Motor neuron (in vitro differentiated cells): ENCODE measurements at regions not wholly inside any gene's neighbourhood (a gene's known extent, or its start where the extent isn't known, plus 50 kb on each side); places are given as distances from the start of the nearest gene placed in this dataset.

Source experiments
- ATAC-seq, 8 experiments: fragments of 200-7000 bp; cut with Tn5 transposase; replicated peaks in 6 of 8; 2 replicates each; pipeline ENCODE4 v1.8.0; 2021; ENCODE audit warnings: mild to moderate bottlenecking in 8 of 8, moderate library complexity in 8 of 8
- H3K27ac ChIP-seq, 2 donors: fragments of 250-450 bp; sonication (Bioruptor Pico); 2 replicates each; pipeline ENCODE4 v1.9.0; 2021; ENCODE audit warnings: antibody characterized with exemption in 2 of 2, mild to moderate bottlenecking in 2 of 2, moderate library complexity in 1 of 2
- H3K4me1 ChIP-seq, 2 donors: fragments of 250-450 bp; sonication (Bioruptor Pico); replicated peaks in 1 of 2; 2 replicates each; pipeline ENCODE4 v1.6.1; 2021; ENCODE audit warnings: antibody characterized with exemption in 2 of 2, mild to moderate bottlenecking in 2 of 2, moderate library complexity in 1 of 2
- H3K4me3 ChIP-seq, 5 donors: fragments of 250-450 bp; sonication (Bioruptor Pico); 2 replicates each; pipeline ENCODE4 v1.9.0; 2021; ENCODE audit warnings: antibody characterized with exemption in 5 of 5, mild to moderate bottlenecking in 5 of 5, moderate library complexity in 4 of 5
- WGBS, 10 experiments: fragments of 450-650 bp; shearing (Covaris generic); methylation state at CpG; one replicate each; pipeline ENCODE4 v1.0.0; 2022; 5-methylcytosine and 5-hydroxymethylcytosine counted together
- in situ Hi-C, 9 experiments: fragments of 400-800 bp; cut with MboI; loops; one replicate each; pipeline ENCODE4 v1.15.0; 2021; ENCODE audit warnings: low sequenced_read_pairs in 9 of 9, low pct_unique_long_range_greater_than_20kb in 2 of 9; ENCODE audit not compliant: unreplicated experiment in 9 of 9

DNA sequence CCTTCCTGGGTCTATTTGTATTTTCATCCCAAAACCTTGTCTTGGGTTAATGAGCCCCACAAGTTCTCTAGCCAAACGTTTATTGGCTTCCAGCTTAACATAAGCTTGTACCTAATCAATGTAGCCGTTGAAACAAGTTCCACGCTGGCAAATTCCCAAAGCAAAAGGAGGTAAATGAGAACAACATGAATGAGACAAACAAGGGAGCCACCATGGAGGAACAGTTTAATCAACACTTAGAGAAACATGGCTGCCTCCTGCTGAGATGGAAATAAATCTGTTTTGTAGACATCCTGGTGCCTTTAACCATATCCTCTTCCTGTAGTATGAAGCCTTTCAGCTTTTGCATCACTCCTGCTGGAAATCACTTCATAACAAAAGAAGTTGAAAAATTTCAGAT, 166.6 kb upstream of the NFIB start:
- Histone ChIP-seq H3K4me1 (peaks cover 10 to 12% of the 10 kb centered on the region in 2 donors), H3K4me3 (no peak overlapping the region), H3K27ac (no peak overlapping the region)
- 0 to 78% (median 59%) methylated on average over 1 to 3 of the region's 3 CpGs; no CpG with 5 or more reads in 3 of the 10 experiments for WGBS, 10 experiments
- in situ Hi-C loops = no loop called here
- no peak for ATAC-seq

DNA sequence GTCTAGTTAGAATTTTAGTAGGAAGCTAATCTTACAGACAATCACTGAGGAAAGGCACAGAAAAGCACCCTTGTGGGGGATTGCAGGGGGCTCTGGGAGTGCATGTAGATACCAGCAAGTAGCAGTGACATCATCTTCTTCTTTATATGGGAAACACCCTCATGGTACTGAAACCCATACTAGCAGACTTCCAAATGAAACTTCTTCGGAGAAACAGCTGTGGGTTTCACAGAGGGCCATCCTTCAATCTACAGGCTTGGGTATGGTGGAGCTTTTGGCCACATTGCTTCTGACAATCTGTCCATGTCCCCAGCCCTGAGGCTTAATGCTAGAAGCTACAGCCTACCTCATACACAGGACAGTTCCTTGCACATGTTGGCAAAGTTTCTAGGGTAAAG, 165.2 kb upstream of the NFIB start:
- Histone ChIP-seq H3K4me3 (no peak overlapping the region), H3K4me1 (peaks cover 10 to 12% of the 10 kb centered on the region in 2 donors), H3K27ac (peak overlapping the region; percentile 16 to 46)
- in situ Hi-C loops = no loop called here
- ATAC-seq = peak in 7 of 8 experiments; percentile 31 to 76 (median 58)
- 0 to 100% (median 71%) methylated on average over 1 of the region's 1 CpG; no CpG with 5 or more reads in 6 of the 10 experiments for WGBS, 10 experiments

- Histone ChIP-seq H3K27ac (peak overlapping the region; percentile 16 to 46), H3K4me1 (peaks cover 10 to 12% of the 10 kb centered on the region in 2 donors), H3K4me3 (no peak overlapping the region)
- in situ Hi-C loops = no loop called here
- 4 to 96% (median 82%) methylated on average over 1 to 3 of the region's 3 CpGs for WGBS, 10 experiments
- peak in 7 of 8 experiments; percentile 46 to 79 (median 55) for ATAC-seq
Observed at GRCh38 chr9:14478175-14479162, 164.5 kb upstream of the NFIB start.

DNA sequence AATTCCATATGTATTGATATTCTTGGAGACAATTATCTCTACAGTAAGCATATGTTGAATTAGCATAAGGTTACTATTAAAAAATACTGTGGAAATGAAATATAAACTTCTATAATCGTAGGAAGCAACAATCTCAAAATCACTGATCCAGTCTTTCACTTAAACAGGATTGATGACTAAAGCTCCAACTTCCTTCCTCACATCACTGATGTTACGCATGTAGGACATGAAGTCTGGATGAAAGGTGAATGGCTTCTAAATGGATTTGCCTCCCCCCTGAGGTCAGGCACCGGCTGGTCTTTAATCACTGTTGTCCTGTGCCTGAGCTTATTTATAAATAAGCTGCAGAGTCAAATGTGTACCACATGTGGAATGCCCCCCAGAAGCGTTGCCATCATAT, 157.1 kb upstream of the NFIB start:
- Histone ChIP-seq H3K4me3 (no peak overlapping the region), H3K27ac (no peak overlapping the region), H3K4me1 (peaks cover 3 to 7% of the 10 kb centered on the region in 2 donors)
- in situ Hi-C loops = loop anchor here in 4 of 9 experiments (25.0 kb wide), 3 partner anchors 166 to 666 kb away; no protein-coding TSS in a partner anchor
- WGBS, 10 experiments = 0 to 100% (median 92%) methylated on average over 1 to 4 of the region's 4 CpGs
- ATAC-seq = no peak

- in situ Hi-C loops = loop anchor here in 4 of 9 experiments (25.0 kb wide), 3 partner anchors 169 to 669 kb away; no protein-coding TSS in a partner anchor
- peaks cover 3 to 7% of the 10 kb centered on the region in 2 donors for H3K4me1 ChIP-seq
- H3K4me3 ChIP-seq = no peak overlapping the region
- ATAC-seq = no peak
- H3K27ac ChIP-seq = no peak overlapping the region
- WGBS, 10 experiments = 20 to 100% (median 78%) methylated on average over 1 to 3 of the region's 3 CpGs
Observed at GRCh38 chr9:14467675-14468374, 153.9 kb upstream of the NFIB start.

GRCh38 chr9:14466828-14467227, 152.9 kb upstream of the NFIB start:
- in situ Hi-C loops = loop anchor here in 4 of 9 experiments (25.0 kb wide), 3 partner anchors 170 to 670 kb away; no protein-coding TSS in a partner anchor
- Histone ChIP-seq H3K4me3 (no peak overlapping the region), H3K27ac (no peak overlapping the region), H3K4me1 (peaks cover 3 to 7% of the 10 kb centered on the region in 2 donors)
- WGBS, 10 experiments = 22 to 100% (median 66%) methylated on average over 1 to 4 of the region's 4 CpGs; no CpG with 5 or more reads in 3 of the 10 experiments
- ATAC-seq = peak in 2 of 8 experiments; percentile 4 to 10

- 37 to 92% (median 60%) methylated on average over 1 to 5 of the region's 7 CpGs; no CpG with 5 or more reads in 5 of the 10 experiments for WGBS, 10 experiments
- Histone ChIP-seq H3K4me1 (peaks cover 3 to 7% of the 10 kb centered on the region in 2 donors), H3K27ac (no peak overlapping the region), H3K4me3 (no peak overlapping the region)
- in situ Hi-C loops = loop anchor here in 4 of 9 experiments (25.0 kb wide), 3 partner anchors 171 to 671 kb away; no protein-coding TSS in a partner anchor
- peak in 3 of 8 experiments; percentile 27 to 49 (median 32) for ATAC-seq
Observed at GRCh38 chr9:14466429-14466818, 152.5 kb upstream of the NFIB start.

- Histone ChIP-seq H3K4me3 (no peak overlapping the region), H3K4me1 (peaks cover 3 to 7% of the 10 kb centered on the region in 2 donors), H3K27ac (no peak overlapping the region)
- no peak for ATAC-seq
- in situ Hi-C loops = loop anchor here in 4 of 9 experiments (25.0 kb wide), 3 partner anchors 174 to 674 kb away; no protein-coding TSS in a partner anchor
- 20 to 100% (median 90%) methylated on average over 1 of the region's 1 CpG; no CpG with 5 or more reads in 1 of the 10 experiments for WGBS, 10 experiments
Observed at GRCh38 chr9:14462950-14463349, 149.0 kb upstream of the NFIB start.

DNA sequence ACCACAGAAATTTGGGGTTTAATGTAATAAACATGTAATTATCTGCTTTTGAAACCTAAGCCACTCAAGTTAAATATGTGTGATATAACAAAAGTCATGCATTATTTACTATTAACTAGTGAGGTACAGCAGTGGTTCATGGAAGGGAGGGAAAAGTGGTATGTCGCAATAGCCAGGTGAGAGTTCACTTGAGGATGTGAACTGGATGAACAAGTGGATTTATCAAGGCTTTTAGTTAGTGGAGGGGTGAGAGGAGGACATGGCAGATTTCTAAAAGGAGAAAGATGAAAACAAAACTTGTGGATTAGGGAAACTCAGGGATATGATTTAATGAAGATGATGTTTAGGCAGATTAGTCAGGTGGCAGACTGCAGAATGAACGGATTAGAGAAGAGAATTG, 141.3 kb upstream of the NFIB start:
- Histone ChIP-seq H3K4me1 (no peaks in the 10 kb centered on the region), H3K4me3 (no peak overlapping the region), H3K27ac (no peak overlapping the region)
- 38 to 100% (median 89%) methylated on average over 1 to 2 of the region's 2 CpGs; no CpG with 5 or more reads in 1 of the 10 experiments for WGBS, 10 experiments
- in situ Hi-C loops = loop anchor here in 4 of 9 experiments (25.0 kb wide), 3 partner anchors 182 to 682 kb away; no protein-coding TSS in a partner anchor
- ATAC-seq = no peak

GRCh38 chr9:14453286-14453685, 139.3 kb upstream of the NFIB start:
- H3K4me3 ChIP-seq = no peak overlapping the region
- ATAC-seq = no peak
- H3K27ac ChIP-seq = no peak overlapping the region
- no peaks in the 10 kb centered on the region for H3K4me1 ChIP-seq
- in situ Hi-C loops = loop anchor here in 4 of 9 experiments (25.0 kb wide), 3 partner anchors 184 to 684 kb away; no protein-coding TSS in a partner anchor

GRCh38 chr9:14452539-14452938, 138.6 kb upstream of the NFIB start:
- ATAC-seq = no peak
- in situ Hi-C loops = loop anchor here in 4 of 9 experiments (25.0 kb wide), 3 partner anchors 185 to 685 kb away; no protein-coding TSS in a partner anchor
- Histone ChIP-seq H3K4me1 (no peaks in the 10 kb centered on the region), H3K27ac (no peak overlapping the region), H3K4me3 (no peak overlapping the region)
- 0 to 100% (median 17%) methylated on average over 1 of the region's 1 CpG; no CpG with 5 or more reads in 5 of the 10 experiments for WGBS, 10 experiments

DNA sequence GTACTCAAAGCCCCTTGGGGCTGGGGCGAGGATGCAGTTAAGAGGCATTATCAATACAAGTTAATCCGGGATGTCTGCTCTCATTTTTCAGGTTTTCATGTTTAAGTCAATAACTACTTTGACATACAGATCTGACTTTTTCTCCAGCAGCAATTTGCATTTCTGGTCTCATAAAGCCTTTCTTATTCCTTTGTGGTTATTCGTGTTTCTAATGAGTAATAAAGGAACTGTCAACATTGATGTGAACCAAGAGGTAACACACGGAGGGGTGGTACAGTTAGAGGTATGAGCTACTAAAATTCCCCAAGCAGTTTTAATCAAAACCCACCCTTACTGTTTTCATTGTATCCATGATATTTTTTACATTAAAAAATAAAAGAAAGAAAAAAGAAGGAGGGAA, 138.0 kb upstream of the NFIB start:
- Histone ChIP-seq H3K4me3 (no peak overlapping the region), H3K4me1 (no peaks in the 10 kb centered on the region), H3K27ac (no peak overlapping the region)
- ATAC-seq = no peak
- 11 to 90% (median 79%) methylated on average over 2 to 4 of the region's 4 CpGs for WGBS, 10 experiments
- in situ Hi-C loops = loop anchor here in 4 of 9 experiments (25.0 kb wide), 3 partner anchors 185 to 685 kb away; no protein-coding TSS in a partner anchor
